ENCODE measurements at regions not wholly inside any gene's neighbourhood (a gene's known extent, or its start where the extent isn't known, plus 50 kb on each side); places are given as distances from the start of the nearest gene placed in this dataset.
A peak's percentile ranks its signal among the peaks of the same experiment; 100 is the strongest.
"Not testable (repeated sequence)": the region's sequence is repeated elsewhere in the genome, so short reads cannot be mapped to it uniquely, and the experiment has no call there.

DNA sequence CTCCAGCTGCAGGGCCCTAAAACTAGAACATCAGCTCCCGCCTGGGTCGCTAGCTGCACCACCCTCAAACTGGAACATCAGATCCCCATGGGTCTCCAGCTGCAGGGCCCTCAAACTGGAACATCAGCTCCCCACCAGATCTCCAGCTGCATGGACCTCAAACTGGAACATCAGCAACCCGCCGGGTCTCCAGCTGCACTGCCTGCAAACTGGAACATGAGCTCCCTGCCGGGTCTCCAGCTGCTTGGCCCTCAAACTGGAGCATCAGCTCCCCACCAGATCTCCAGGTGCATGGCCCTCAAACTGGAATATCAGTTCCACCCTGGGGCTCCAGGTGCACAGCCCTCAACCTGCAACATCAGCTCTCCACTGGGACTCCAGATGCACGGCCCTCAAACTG, 82.7 kb downstream of the TFRC start:
- not testable (repeated sequence) for ATAC-seq

DNA sequence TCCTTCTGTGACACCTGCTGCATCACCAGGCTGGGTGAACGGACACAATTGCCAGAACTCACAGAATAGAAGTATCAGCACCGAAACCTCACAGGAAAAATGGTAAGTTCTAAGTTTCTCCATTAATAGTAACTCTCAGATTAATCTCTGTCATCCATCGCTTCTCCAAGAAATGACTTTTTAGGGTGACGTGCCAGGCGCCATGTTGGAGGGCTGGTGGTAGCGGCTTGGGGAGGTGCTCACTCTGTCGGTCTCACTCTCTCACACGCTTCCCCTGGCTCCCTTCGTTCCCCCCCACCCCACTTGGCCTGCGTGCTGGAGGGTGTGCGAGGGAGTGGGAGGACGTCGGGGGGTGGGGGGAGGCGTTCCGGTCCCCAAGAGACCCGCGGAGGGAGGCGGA, 85.6 kb downstream of the TFRC start:
- ATAC-seq = not testable (repeated sequence)

DNA sequence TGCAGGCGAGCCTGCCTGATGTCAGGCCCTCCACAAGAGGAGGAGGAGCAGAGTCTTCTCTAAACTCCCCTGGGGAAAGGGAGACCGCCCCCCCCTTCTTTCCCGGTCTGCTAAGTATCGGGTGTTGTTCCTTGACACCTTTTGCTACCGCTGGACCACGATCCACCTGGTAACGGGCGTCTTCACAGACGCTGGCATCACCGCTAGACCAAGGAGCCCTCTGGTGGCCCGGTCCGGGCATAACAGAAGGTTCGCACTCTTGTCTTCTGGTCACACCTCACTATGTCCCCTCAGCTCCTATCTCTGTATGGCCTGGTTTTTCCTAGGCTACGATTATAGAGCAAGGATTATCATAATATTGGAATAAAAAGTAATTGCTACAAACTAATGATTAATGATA, 86.0 kb upstream of the TNK2 start:
- not testable (repeated sequence) for ATAC-seq

DNA sequence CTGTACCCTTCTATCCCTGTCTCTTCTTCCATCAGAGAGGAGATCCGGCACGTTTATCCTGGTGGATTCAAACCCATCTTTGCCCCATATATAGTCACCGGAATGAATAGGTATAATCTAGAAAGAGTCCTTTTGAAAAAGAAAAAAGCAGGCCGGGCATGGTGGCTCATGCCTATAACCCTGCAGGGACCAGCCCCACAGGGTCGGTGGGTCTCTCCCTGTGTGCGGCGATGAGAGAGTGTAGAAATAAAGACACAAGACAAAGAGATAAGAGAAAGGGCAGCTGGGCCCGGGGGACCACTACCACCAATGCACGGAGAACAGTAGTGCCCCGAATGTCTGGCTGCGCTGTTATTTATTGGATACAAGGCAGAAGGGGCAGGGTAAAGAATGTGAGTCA, 85.3 kb upstream of the TNK2 start:
- not testable (repeated sequence) for ATAC-seq

DNA sequence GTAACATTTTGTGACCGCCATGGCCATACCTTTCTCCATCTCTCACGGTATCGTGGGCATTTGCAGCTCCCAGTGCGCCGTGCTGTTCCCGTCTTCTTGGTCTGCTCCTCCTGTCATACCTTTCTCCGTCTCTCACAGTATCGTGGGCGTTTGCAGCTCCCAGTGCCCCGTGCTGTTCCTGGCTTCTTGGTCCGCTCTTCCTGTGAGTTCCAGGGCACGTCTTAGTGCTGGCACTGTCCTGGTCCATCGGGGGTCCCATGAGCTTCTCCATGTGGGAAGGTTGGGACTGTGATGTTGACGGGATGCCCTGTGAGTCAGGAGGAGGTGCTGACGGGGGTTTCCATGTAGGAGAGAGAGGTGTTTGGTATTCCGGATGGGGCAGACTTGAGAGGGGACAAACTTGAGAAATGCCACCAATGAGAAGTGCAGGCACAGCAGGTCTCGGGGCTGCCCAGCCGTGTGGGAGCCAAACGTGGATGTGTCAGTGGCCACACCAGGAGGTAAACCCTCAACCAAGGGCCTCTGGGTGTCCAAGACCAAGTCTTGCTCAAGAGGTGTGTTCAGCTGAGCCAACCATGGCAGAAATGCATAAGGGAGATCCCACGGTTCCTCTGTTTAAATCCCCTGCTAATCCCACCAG, 84.7 kb upstream of the TNK2 start:
- ATAC-seq = not testable (repeated sequence)

DNA sequence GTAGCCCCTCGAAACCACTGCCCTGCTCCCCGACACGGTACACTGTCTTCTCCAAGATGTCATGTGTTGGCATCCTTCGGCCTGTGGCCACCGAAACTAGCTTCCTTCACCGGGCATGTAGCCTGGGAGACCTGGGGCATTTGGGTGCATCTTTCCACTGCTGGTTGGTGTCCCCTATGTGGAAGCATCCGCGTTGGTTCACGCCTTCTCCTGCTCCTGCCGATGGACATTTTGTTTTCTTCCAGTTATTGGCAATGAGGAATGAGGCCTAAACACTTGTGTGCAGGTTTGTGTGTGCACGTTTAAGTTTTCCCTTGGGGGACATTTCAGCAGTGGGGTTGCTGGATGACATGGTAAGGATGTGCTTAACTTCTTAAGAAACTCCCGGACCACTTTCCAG, 83.6 kb upstream of the TNK2 start:
- not testable (repeated sequence) for ATAC-seq

DNA sequence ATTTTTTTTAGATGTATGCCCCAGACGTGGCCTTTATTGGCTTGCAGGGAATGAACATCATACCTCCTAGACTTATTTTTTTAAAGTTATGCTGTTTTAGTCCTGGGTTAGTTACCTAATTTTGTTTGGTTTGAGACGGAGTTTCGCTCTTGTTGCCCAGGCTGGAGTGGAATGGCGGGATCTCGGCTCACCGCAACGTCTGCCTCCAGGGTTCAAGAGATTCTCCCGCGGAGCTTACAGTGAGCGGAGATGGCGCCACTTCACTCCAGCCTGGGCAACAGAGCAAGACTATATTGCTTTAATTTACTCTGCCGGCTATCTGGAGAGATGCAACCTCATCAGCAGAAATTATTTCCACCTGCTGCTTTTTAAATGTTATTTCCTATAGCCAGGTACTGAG, 82.9 kb upstream of the TNK2 start:
- ATAC-seq = not testable (repeated sequence)

DNA sequence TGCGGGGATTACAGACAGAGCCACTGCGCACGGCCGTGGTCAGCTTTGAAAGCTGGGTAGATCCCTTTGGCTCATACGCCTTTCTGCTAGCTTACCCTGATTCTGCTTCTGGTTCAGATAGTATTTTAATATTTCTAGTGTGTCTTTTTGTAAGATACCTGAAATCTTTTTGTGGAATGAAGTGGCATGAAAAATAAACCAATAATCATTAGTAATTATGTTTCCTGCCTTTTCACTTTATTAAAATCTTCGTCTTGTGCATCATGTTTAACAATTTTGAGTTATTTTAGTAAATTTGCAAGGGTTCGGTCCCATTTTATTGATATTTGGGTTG, 82.5 kb upstream of the TNK2 start:
- ATAC-seq = not testable (repeated sequence)

DNA sequence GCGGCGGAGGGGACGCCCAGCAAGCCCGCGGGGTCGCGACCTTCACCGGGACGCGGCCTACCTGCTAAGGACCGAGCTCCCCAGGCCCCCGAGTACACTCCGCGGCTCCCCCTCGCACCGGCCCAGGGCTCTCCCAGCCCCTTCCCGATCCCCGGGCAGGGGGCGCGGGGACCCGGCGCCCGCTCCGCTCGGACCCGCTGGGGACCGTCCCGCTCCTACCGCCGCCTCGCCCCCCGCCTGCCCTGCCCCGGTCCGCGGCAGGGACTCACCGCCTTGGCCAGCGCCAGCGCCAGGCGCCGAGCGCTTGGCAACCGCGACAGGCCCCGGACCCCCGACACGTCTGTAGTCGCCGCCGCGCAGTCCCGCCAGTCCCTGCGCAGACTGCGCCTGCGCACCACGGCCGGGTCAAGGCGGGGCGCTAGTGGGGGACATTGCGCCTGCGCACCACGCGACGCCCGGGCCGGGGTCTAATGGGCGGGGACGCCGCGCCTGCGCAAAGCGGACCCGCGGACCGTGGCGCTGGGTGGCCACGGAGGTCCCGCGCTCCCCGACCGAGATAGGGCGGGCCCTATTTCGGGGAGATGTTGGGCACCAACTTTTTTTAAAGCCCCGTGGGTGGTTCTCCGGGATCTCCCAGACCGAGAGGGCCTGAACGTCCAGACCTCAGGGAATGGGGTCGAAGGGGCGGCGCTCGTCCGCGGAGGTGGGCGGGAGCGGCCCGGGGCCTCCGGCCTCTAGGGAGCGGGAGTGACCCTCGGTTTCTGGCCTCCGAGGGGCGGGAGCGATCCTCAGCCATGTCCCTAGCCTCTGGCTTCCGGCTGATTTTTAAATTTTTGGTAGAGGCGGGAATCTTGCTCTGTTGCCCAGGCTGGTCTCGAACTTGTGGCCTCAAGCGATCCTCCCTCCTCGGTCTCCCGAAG, 81.8 kb upstream of the TNK2 start:
- ATAC-seq = peak; percentile 82 to 87

DNA sequence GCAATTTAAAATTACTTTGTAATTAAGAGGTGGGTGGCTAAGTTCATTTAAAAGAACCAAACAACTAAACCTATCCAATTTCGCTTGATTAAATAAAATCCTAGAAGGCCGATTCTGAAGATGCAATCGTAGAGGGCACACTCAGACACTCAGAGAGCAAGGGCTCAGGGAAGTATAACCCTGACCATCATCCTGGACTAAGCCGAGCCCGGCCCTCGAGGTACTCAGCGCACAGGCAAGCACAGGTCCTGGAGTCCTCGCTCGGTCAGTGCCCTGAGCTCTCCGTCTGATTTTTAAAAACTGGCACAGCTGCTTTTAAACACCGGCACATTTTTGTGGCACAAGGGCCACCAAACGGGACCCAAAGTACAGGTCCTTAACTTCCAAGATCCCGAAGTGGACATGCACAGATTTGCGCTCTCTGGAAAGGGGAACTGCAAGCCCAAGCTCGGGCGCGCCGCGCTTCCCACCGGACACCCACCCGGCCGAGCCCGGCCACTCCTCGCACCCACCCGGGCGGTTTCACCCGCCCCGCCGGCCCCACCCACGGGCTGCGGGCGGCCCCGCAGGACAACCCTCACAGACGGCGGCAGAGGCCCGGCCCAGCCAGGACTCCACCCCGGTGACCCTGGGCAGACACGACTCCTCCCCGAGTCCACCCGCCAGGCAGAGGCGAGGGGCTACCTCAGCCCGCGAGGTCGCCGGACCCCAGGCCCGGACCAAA, 81.0 kb upstream of the TNK2 start:
- ATAC-seq = peak; percentile 43 to 47

DNA sequence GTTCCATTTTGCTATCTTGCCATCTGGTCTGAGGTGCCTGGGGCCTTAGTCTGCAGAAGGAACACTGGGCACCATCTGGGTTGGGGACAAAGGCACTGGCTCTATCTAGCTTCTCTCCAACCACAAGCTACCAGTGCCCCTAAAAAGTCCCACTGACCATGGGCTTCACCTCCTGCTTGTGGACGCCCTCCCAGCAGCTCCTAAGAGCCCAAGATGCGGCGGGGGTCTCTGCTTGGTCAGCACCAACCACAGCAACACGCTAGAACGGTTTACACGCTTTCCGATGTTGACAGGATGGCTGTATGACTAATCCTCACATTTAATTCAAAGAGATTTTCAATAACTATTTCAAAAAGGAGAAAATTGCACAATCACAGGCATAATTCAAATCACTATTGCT, 80.4 kb upstream of the TNK2 start:
- not testable (repeated sequence) for ATAC-seq

DNA sequence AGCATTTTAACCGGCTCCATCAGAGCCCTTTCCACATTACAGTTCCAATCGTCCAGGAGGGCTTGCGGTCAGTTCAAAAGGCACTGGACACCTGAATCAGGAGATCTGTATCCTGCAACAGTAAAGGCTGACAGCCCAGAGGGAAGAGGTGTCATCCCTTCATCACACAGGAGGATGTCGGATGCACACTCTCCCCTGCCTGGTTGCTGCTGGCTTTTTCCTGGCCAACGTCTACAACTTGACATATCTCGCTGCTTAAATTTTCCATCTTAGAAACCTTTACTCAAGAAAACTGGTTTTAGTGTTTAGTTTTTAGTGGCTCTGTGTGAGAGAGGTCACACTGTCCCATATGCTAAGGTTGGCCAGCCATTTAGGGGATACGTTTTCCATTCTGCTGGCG, 78.7 kb upstream of the TNK2 start:
- ATAC-seq = not testable (repeated sequence)

DNA sequence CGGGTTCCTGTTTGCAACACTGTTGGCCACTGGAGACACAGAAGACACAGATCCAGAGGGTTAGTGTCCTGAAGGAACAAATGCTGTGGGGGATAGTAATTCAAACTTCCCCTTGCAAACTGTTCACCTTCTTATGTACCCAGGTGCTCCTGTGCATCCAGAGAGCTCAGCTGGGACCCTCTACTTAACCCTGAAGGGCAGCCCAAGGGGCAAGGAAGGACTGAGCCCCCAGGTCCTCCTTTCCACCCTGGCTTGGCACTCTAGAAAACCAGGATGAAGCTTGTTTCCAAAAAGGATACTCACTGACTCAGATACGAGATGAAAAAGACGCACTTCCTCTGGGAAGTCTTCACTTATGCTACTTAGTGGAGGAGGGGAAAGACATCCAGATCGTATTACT, 78.2 kb upstream of the TNK2 start:
- ATAC-seq = not testable (repeated sequence)

DNA sequence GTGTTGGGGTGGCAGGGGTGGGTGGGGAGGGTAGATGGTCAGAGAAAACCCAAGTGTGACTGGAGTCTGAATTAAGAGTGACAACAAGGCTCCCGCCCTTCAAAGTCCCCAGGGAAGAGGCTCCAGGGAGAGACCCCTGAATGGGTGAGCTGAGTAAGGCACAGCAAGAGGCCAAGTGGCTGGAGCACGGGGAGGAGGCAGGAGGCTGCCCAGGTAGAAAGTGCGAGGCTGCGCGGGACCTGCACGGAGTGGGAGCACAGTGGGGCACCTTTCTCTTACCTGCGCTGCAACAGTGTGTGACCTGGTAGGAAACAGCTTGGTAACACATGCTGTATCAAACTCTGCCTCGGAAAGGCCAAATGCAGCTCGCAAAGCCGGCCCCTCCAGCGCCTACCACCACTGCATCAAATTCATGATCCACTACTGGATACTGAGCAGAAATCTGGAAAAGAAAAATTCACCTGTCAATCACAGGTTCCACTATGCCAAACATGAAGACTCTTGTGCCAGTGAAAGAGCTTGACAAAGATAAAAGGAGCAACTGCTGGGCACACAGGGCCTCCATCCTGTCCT, 77.1 kb upstream of the TNK2 start:
- ATAC-seq = not testable (repeated sequence)

DNA sequence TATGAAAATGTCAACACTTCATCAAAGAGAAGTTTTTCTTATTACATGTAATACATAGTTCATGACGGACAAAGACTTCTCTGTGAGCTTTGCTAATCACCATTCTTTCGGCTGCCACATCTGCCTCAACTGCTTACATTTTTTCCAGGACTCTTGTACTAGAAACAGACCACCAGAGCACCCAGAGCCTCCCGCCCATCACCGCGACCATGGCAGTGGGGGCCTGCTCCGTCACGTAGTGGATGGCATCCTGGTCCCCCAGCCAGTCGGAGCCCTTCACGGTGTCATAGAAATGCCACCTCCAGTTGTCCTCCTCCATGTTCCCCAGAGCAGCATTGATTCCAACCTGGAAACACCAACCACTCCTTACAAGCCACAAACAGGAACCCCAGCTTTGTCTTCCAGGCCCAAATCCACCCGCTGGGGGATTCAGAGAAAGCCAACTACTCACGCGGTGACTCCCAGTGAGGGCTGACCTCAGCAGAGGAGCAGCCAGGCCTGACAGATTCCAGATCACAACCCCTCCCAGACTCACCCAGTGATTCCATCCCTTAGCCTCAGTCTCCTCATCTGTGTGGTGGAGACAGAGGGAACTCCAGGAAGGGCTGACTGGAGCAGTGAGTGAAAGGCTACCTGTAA, 76.2 kb upstream of the TNK2 start:
- ATAC-seq = not testable (repeated sequence)

DNA sequence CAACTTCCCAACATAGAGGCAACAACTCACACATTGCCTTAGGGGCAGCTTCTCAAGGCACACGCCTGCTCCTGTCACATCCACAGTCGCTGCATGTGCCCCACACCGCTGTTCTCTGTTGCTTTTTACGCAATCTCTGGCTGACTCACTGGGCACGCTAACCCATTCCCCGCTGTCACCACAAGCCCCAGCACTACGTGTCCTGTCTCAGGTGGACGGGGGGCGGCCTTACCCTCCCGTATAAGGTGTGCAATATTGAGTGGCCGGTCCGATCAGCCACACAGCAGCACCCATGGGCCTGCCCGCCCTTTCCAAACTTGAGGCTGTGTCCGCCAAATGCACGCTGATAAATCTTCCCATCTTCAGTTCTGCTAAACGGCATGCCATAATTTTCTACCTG, 75.5 kb upstream of the TNK2 start:
- ATAC-seq = not testable (repeated sequence)

DNA sequence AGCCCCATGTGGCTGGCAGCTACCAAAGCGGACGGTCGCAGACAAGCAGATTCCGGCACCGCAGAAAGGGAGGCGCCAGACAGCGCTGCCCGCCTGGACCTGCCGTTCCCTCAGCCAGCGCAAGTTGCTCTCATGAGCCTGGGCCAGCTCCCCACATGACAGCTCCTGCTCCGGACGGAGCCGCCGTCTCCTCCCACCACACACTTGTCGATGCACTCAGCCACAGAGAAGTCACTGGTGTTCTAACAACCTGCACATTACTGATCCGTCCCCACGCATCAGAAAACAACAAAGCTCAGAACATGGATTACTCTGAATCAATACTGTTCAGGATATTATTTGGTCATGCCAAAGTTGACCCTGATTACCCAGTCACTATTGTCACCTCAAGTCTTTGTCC, 74.4 kb upstream of the TNK2 start:
- ATAC-seq = not testable (repeated sequence)

DNA sequence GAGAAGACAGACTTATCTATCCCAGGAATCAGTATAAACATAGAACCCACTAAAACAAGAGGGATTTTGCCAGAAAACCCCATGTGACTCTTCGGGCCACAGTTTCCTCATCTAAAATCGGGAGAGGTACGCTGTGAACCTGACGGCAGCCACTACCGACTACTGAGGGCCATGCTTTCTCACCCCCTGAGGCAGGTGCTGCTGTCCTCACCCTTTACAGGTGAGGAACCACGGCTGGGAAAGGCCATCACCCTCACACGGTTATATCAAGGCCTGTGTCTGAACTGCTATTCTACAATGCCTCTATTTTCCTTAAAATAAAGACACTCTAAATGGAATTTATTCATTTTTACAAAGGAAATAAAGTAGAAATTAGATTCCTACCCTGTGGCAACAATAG, 73.4 kb upstream of the TNK2 start:
- not testable (repeated sequence) for ATAC-seq

DNA sequence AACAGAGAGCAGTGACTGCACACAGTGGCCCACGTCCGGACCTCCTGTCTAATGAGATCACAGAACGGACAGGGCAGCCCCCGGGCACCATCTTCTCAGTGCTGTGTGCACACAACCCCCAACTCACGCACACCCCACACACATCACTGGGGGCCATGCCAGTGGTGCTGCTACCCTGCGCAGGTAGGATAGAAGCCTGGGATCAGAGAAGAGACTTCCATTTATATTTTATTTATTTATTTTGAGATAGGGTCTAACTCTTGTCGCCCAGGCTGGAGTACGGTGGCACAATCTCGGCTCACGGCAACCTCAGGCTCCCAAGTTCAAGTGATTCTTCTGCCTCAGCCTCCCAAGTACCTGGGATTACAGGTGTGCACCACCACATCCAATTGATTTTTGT, 71.5 kb upstream of the TNK2 start:
- not testable (repeated sequence) for ATAC-seq

DNA sequence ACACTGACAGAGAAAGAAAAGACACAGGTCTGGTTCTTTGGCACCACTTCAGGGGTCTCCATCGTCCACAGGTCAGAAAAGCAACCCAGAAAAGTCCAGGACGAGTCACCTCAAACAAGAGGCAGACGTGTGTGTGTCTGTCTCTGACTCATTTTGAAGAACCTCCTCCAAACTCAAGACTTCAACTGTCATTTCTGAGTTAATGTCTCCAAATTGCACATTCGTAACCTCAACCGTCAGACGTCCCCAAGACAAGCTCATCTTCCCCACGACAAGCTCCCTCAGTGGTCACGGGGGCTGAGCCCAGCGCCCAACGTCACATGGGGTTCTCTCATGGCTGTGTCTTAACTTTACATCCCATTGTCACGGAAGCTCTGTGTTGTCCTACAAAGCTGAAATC, 70.2 kb upstream of the TNK2 start:
- peak; percentile 57 to 73 for ATAC-seq

DNA sequence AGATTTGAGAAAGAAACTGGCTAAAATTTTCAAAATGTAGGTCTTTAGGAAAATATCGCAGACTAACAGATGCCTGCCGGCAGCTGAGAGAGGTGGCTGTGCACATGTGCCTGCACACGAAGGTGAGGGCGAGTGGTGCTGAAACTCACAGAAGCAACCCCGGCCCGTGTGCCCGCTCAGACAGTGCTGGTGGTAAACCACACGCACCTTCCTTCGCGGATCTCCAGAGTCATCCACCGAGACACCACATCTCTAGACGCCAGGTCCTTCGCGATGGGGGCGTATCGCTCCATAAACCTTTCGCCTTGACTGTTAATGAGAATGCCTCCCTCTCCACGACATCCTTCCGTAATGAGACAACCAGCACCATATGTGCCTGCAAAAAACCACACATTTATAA, 68.5 kb upstream of the TNK2 start:
- ATAC-seq = not testable (repeated sequence)

DNA sequence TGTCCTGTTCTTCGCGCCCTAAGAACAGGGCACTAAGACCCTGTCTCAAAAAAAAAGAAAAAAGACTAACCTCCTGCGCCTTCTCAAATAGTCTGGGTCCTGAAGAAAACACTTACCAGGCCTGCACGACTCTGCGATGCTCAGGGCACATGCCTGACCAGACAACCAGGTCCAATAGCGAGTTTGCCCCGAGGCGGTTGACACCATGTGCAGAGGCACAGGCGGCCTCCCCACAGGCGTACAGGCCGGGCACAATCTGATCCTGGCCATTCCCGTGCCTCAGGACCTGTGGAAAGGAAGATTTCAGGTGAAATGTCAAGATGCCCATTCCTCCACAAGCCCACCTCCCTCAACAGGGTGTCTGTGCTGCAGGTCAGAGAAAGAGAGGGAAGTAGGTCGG, 65.9 kb upstream of the TNK2 start:
- not testable (repeated sequence) for ATAC-seq

DNA sequence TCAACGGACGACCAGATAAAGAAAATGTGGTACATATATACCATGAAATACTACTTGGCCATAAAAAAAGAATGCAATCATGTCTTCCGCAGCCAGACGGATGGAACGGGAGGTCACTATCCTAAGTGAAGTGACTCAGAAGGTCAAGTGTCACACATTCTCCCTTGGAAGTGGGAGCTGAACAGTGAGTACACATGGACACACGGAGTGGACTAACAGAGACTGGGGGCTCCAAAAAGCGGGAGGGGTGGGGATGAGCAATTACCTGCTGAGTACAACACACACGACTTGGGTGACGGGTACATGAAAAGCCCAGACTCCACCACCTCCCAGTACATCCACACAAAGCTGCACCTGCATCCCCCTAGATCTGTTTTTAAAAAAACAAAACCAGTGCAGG, 62.5 kb upstream of the TNK2 start:
- ATAC-seq = not testable (repeated sequence)

Measured in activated CD4-positive, CD25-positive, alpha-beta regulatory T cell treated with anti-CD3 and anti-CD28 coated beads, Interleukin-2, amount 50 U/mL, for 24 hours (primary cell).